ENCODE measurements at regions not wholly inside any gene's neighbourhood (a gene's known extent, or its start where the extent isn't known, plus 50 kb on each side); places are given as distances from the start of the nearest gene placed in this dataset.
A peak's percentile ranks its signal among the peaks of the same experiment; 100 is the strongest.

GRCh38 chr3:118102737-118103136 lies 931.9 kb downstream of the IGSF11 start:
- ATAC-seq (ENCODE audit: insufficient read depth, low read depth), result peak; percentile 87
- no peaks in the 10 kb centered on the region for H3K9me3 ChIP-seq (ENCODE audit: insufficient read depth, low read length, severe bottlenecking)
- H4K20me1 ChIP-seq (ENCODE audit: insufficient read depth, low read length), result no peaks in the 10 kb centered on the region
- H3K4me3 ChIP-seq (ENCODE audit: low read depth in 1 of 2, low read length in 2 of 2), result no peak overlapping the region
- peak; percentile 20 for DNase-seq
- H3K4me1 ChIP-seq (ENCODE audit: insufficient read depth, low read length), result peaks cover 16% of the 10 kb centered on the region
- H3K36me3 ChIP-seq (ENCODE audit: insufficient read depth, low read length), result no peaks in the 10 kb centered on the region
- no peaks in the 10 kb centered on the region for H3K27me3 ChIP-seq (ENCODE audit: insufficient read depth, low read length, poor library complexity)
- no peak for TF ChIP-seq EZH2 (IDR thresholded peaks at IDR 0.05; ENCODE audit: borderline replicate concordance, low read depth, low read length, severe bottlenecking)
- TF ChIP-seq, protein P1, sequence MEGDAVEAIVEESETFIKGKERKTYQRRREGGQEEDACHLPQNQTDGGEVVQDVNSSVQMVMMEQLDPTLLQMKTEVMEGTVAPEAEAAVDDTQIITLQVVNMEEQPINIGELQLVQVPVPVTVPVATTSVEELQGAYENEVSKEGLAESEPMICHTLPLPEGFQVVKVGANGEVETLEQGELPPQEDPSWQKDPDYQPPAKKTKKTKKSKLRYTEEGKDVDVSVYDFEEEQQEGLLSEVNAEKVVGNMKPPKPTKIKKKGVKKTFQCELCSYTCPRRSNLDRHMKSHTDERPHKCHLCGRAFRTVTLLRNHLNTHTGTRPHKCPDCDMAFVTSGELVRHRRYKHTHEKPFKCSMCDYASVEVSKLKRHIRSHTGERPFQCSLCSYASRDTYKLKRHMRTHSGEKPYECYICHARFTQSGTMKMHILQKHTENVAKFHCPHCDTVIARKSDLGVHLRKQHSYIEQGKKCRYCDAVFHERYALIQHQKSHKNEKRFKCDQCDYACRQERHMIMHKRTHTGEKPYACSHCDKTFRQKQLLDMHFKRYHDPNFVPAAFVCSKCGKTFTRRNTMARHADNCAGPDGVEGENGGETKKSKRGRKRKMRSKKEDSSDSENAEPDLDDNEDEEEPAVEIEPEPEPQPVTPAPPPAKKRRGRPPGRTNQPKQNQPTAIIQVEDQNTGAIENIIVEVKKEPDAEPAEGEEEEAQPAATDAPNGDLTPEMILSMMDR (IDR thresholded peaks at IDR 0.05; ENCODE audit: borderline replicate concordance, extremely low read depth, low read length, poor library complexity, severe bottlenecking), result no peak
- H3K9ac ChIP-seq (ENCODE audit: low read depth, low read length), result no peak overlapping the region
- no peak overlapping the region for H2AFZ ChIP-seq (ENCODE audit: low read depth, low read length)
- no peak overlapping the region for H3K4me2 ChIP-seq (ENCODE audit: insufficient read depth, low read length)
- no peaks in the 10 kb centered on the region for H3K79me2 ChIP-seq (ENCODE audit: insufficient read depth, low read length)
- no peak overlapping the region for H3K27ac ChIP-seq (ENCODE audit: low read length)

DNA sequence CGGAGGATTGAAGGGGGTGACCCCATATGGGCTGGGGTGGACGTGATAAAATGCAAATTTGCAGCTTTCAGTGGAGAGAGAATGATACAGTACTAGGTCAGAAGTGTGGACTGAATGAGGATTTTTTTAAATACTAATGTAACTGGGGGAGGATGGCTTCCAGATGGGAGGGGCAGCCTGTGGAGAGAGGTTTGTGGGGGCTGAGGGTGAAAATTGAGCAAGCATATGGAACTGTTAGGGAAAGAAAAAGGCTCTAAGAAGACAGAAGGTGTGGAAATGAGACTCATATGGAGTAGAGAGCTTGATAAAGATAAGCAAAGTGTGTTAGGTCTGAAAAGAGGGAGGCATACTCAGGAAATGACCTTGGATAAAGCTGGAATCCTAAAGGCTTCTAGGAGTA lies 926.4 kb downstream of the IGSF11 start:
- ATAC-seq (ENCODE audit: insufficient read depth, low read depth), result no peak
- H3K27ac ChIP-seq (ENCODE audit: low read length), result no peak overlapping the region
- DNase-seq, result no peak

DNA sequence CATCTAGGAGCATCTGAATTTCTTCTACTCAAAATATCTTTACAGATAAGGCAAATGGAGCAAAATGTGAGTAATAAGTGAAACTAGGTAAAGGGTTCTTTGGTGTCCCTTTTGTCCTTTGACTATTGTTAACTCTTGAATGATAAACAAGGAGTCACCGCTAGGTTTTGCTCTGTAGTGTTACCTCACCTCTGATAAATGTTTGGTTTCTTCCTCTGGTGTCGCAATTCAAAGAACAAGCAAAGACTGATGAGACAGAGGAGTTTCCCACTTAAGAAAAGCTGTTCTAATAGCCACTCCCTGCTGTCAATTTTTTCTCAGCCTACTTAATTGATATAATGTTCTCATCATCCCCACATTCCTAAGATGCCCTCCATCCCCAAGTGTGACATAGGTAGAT lies 925.9 kb downstream of the IGSF11 start:
- Histone ChIP-seq H3K4me3 (ENCODE audit: low read depth in 1 of 2, low read length in 2 of 2) (no peak overlapping the region), H3K79me2 (ENCODE audit: insufficient read depth, low read length) (no peaks in the 10 kb centered on the region), H3K27me3 (ENCODE audit: insufficient read depth, low read length, poor library complexity) (no peaks in the 10 kb centered on the region), H3K9me3 (ENCODE audit: insufficient read depth, low read length, severe bottlenecking) (no peaks in the 10 kb centered on the region), H3K4me1 (ENCODE audit: insufficient read depth, low read length) (peaks cover 5% of the 10 kb centered on the region; the same call in 1 of the 2 replicates), H3K27ac (ENCODE audit: low read length) (no peak overlapping the region), H3K9ac (ENCODE audit: low read depth, low read length) (no peak overlapping the region), H3K4me2 (ENCODE audit: insufficient read depth, low read length) (no peak overlapping the region), H4K20me1 (ENCODE audit: insufficient read depth, low read length) (no peaks in the 10 kb centered on the region), H2AFZ (ENCODE audit: low read depth, low read length) (no peak overlapping the region), H3K36me3 (ENCODE audit: insufficient read depth, low read length) (no peaks in the 10 kb centered on the region)
- TF ChIP-seq, protein P1 (IDR thresholded peaks at IDR 0.05; ENCODE audit: borderline replicate concordance, extremely low read depth, low read length, poor library complexity, severe bottlenecking), result no peak
- TF ChIP-seq EZH2 (IDR thresholded peaks at IDR 0.05; ENCODE audit: borderline replicate concordance, low read depth, low read length, severe bottlenecking), result no peak
- ATAC-seq (ENCODE audit: insufficient read depth, low read depth) (no peak), DNase-seq (no peak)

More for the DNA sequence above, 926.4 kb downstream of the IGSF11 start:
- Histone ChIP-seq H3K4me2 (ENCODE audit: insufficient read depth, low read length) (no peak overlapping the region), H4K20me1 (ENCODE audit: insufficient read depth, low read length) (no peaks in the 10 kb centered on the region), H2AFZ (ENCODE audit: low read depth, low read length) (no peak overlapping the region), H3K36me3 (ENCODE audit: insufficient read depth, low read length) (no peaks in the 10 kb centered on the region), H3K4me3 (ENCODE audit: low read depth in 1 of 2, low read length in 2 of 2) (no peak overlapping the region), H3K79me2 (ENCODE audit: insufficient read depth, low read length) (no peaks in the 10 kb centered on the region), H3K4me1 (ENCODE audit: insufficient read depth, low read length) (peaks cover 8% of the 10 kb centered on the region), H3K9ac (ENCODE audit: low read depth, low read length) (no peak overlapping the region), H3K9me3 (ENCODE audit: insufficient read depth, low read length, severe bottlenecking) (no peaks in the 10 kb centered on the region), H3K27me3 (ENCODE audit: insufficient read depth, low read length, poor library complexity) (no peaks in the 10 kb centered on the region)
- no peak for TF ChIP-seq EZH2 (IDR thresholded peaks at IDR 0.05; ENCODE audit: borderline replicate concordance, low read depth, low read length, severe bottlenecking)
- TF ChIP-seq, protein P1 (IDR thresholded peaks at IDR 0.05; ENCODE audit: borderline replicate concordance, extremely low read depth, low read length, poor library complexity, severe bottlenecking), result no peak

DNA sequence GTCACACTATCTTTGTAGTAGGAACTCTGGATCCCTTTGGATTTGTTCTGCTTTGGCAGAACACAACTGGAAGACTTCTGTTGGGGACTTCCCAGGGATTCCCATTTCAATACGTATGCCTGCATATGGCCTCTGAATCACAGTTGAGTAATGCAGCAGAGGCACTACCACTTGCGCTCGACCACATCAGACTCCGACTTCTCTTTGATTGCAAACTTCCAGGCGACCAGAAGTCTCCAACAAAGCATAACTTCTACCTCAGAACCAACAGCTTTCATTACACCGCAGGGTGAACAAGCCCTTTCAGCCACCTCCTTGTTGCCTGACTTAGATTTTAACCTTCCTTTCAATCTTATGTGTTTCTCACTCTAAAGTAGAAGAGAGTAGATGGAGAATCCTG lies 924.4 kb downstream of the IGSF11 start:
- H3K4me3 ChIP-seq (ENCODE audit: low read depth in 1 of 2, low read length in 2 of 2), result no peak overlapping the region
- no peaks in the 10 kb centered on the region for H3K4me1 ChIP-seq (ENCODE audit: insufficient read depth, low read length)
- no peak overlapping the region for H3K9ac ChIP-seq (ENCODE audit: low read depth, low read length)
- TF ChIP-seq, protein P1 (IDR thresholded peaks at IDR 0.05; ENCODE audit: borderline replicate concordance, extremely low read depth, low read length, poor library complexity, severe bottlenecking), result no peak
- no peak for TF ChIP-seq EZH2 (IDR thresholded peaks at IDR 0.05; ENCODE audit: borderline replicate concordance, low read depth, low read length, severe bottlenecking)
- no peak overlapping the region for H3K4me2 ChIP-seq (ENCODE audit: insufficient read depth, low read length)
- ATAC-seq (ENCODE audit: insufficient read depth, low read depth), result peak; percentile 57; the same call in 2 of the 3 replicates
- no peaks in the 10 kb centered on the region for H3K79me2 ChIP-seq (ENCODE audit: insufficient read depth, low read length)
- H3K9me3 ChIP-seq (ENCODE audit: insufficient read depth, low read length, severe bottlenecking), result no peaks in the 10 kb centered on the region
- no peak overlapping the region for H3K27ac ChIP-seq (ENCODE audit: low read length)
- H4K20me1 ChIP-seq (ENCODE audit: insufficient read depth, low read length), result no peaks in the 10 kb centered on the region
- no peak overlapping the region for H2AFZ ChIP-seq (ENCODE audit: low read depth, low read length)
- H3K27me3 ChIP-seq (ENCODE audit: insufficient read depth, low read length, poor library complexity), result no peaks in the 10 kb centered on the region
- DNase-seq, result peak; percentile 13
- no peaks in the 10 kb centered on the region for H3K36me3 ChIP-seq (ENCODE audit: insufficient read depth, low read length)
